Central memory CD4-positive, alpha-beta T cell (primary cell): ENCODE measurements at regions not wholly inside any gene's neighbourhood (a gene's known extent, or its start where the extent isn't known, plus 50 kb on each side); places are given as distances from the start of the nearest gene placed in this dataset.

Experiments
- DNase-seq: peaks from one replicate; pipeline ENCODE4 v3.0.0; 2022

- no peak for DNase-seq
These were observed 62.8 kb upstream of the KDM7A start for GRCh38 chr7:140239653-140239935.

- DNase-seq = no peak
These were observed 62.2 kb upstream of the KDM7A start for GRCh38 chr7:140238778-140239652.

GRCh38 chr7:140237390-140237789 is 60.6 kb upstream of the KDM7A start:
- DNase-seq = no peak

- DNase-seq = no peak
These were observed 59.8 kb upstream of the KDM7A start for GRCh38 chr7:140236626-140237025.

GRCh38 chr7:140235114-140235513 is 58.3 kb upstream of the KDM7A start:
- DNase-seq = no peak

GRCh38 chr7:140232957-140233917 is 56.5 kb upstream of the KDM7A start:
- no peak for DNase-seq

- DNase-seq = no peak
These were observed 55.1 kb upstream of the KDM7A start for GRCh38 chr7:140231771-140232491.

GRCh38 chr7:140230861-140231770 is 54.3 kb upstream of the KDM7A start:
- DNase-seq = peak; percentile 53

GRCh38 chr7:140230516-140230860 is 53.7 kb upstream of the KDM7A start:
- DNase-seq = peak; percentile 74

- peak; percentile 86 for DNase-seq
These were observed 53.1 kb upstream of the KDM7A start for GRCh38 chr7:140229591-140230515.

- DNase-seq = peak; percentile 45
These were observed 52.3 kb upstream of the KDM7A start for GRCh38 chr7:140229101-140229525.
